Epithelial cell of esophagus (primary cell): ENCODE measurements at regions not wholly inside any gene's neighbourhood (a gene's known extent, or its start where the extent isn't known, plus 50 kb on each side); places are given as distances from the start of the nearest gene placed in this dataset.

ENCODE experiments used
- DNase-seq: peaks from one replicate; pipeline ENCODE4 v3.0.0; 2010; ENCODE audit warnings: low read depth
- H3K4me3 ChIP-seq: 2 replicates; pipeline ENCODE4 v1.5.1; 2011; ENCODE audit warnings: mild to moderate bottlenecking, low read length, control low read depth
- CTCF ChIP-seq: IDR thresholded peaks from 2 replicates; pipeline ENCODE4 v1.5.1; 2011; ENCODE audit warnings: low read depth, mild to moderate bottlenecking, low read length, control low read depth, inconsistent platforms; ENCODE audit not compliant: insufficient read depth; ENCODE audit errors: missing control alignments

GRCh38 chr1:234921266-234922062, 207.2 kb downstream of the TOMM20 start:
- TF ChIP-seq CTCF: no peak
- DNase-seq: no peak
- H3K4me3 ChIP-seq: no peak overlapping the region

- TF ChIP-seq CTCF: no peak
- no peak overlapping the region for H3K4me3 ChIP-seq
- DNase-seq: no peak
Observed at GRCh38 chr1:234920843-234921140, 207.8 kb downstream of the TOMM20 start.

DNA sequence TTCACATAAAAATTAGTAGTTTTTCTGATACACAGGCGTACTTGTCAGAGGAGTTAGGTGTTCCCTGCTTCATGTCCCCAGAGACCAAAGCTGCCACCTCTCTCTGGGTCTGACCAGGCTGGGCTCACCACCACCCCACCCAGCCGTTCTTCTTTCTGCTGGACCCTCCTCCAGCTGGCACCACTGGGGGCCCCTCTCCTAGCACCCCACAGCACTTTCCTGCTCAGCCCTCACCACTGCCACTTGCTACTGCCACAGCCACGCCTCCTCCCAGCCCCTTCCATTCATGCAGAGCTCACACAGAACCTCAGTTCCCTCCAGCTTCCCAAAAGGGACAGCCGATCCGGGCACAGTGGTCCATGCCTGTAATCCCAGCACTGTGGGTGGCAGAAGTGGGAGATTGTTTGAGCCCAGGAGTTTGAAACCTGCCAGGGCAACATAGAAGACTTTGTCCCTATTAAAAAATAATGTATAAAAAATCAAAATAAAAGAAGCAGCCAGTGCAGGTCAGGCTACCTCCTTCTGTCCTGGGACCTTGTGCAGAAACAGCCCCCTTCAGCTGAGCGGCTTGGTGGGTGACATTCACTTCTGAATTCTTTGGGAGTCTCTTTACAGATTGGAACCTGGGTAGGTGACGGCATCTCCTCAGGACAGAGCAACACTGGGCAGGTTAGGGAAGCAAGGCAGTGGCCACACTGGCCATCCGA, 208.3 kb downstream of the TOMM20 start:
- DNase-seq: no peak
- no peak for TF ChIP-seq CTCF

GRCh38 chr1:234918961-234919761, 209.5 kb downstream of the TOMM20 start:
- DNase-seq: no peak
- no peak overlapping the region for H3K4me3 ChIP-seq
- TF ChIP-seq CTCF: no peak

More for the DNA sequence above, 208.3 kb downstream of the TOMM20 start:
- H3K4me3 ChIP-seq: no peak overlapping the region

DNA sequence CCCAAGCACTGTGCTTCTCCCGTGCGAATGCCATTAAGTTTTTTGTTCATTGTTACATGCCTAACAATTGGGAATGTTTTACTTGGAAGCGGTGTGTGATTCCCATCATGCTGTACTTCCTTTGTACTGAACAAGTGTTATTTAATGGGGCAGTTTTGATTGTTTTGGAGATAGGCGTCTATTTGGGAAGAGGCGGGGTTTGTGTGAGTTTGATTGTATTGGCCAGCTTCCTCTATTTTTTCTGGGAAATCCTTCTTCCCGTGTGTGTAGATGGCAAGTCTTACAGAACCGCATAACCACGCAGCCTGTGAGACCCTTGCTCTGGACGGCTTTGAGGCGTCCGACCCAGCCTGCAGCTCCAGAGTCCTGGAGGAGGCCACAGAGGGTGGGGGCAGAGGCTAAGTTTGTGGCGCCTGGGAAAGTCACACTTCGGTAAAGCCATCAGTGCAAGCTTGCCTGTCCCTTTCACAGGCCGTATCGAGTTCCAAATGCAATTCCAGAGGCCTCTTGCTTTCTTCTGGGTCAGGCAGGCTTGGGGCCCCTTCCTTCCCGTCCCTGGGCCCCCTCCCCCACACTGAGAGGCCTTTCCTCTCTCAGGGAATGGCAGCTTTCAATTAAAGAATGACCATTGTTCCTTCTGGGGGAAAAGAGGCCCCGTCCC, 210.3 kb downstream of the TOMM20 start:
- H3K4me3 ChIP-seq: no peak overlapping the region
- TF ChIP-seq CTCF: no peak
- no peak for DNase-seq

- no peak overlapping the region for H3K4me3 ChIP-seq
- TF ChIP-seq CTCF: no peak
- no peak for DNase-seq
Observed at GRCh38 chr1:234917495-234918180, 211.0 kb downstream of the TOMM20 start.
